ENCODE measurements at regions not wholly inside any gene's neighbourhood (a gene's known extent, or its start where the extent isn't known, plus 50 kb on each side); places are given as distances from the start of the nearest gene placed in this dataset.

- H3K27me3 Mint-ChIP-seq (ENCODE audit: low read depth) = no peaks in the 10 kb centered on the region
- H3K4me1 Mint-ChIP-seq (ENCODE audit: low read depth) = peaks cover 2% of the 10 kb centered on the region
- no peak overlapping the region for H3K27ac Mint-ChIP-seq
- no peak for ATAC-seq
- H3K4me3 Mint-ChIP-seq = no peak overlapping the region
- ChIA-PET CTCF (interaction anchor here (0.8 to 2.7 kb wide), 5 partner anchors 11 to 130 kb away, joined by 3 to 12 read pairs (median 4); no protein-coding TSS in a partner anchor), POLR2A (no interaction called here)
- DNase-seq = no peak
- no peaks in the 10 kb centered on the region for H3K9me3 Mint-ChIP-seq (ENCODE audit: insufficient read depth)
- H3K36me3 Mint-ChIP-seq (ENCODE audit: low read depth) = no peaks in the 10 kb centered on the region
Measured at GRCh38 chr1:39128959-39129358, 75.5 kb upstream of the MACF1 start.

- ATAC-seq = no peak
- POLR2A ChIA-PET = no interaction called here
Measured at GRCh38 chr1:39129514-39129913, 75.0 kb upstream of the MACF1 start.

GRCh38 chr1:39130325-39130724 lies 74.2 kb upstream of the MACF1 start:
- H3K9me3 Mint-ChIP-seq (ENCODE audit: insufficient read depth) = no peaks in the 10 kb centered on the region
- H3K4me3 Mint-ChIP-seq = no peak overlapping the region
- H3K27ac Mint-ChIP-seq = no peak overlapping the region
- no peaks in the 10 kb centered on the region for H3K36me3 Mint-ChIP-seq (ENCODE audit: low read depth)
- ChIA-PET POLR2A (no interaction called here), CTCF (interaction anchor here (0.9 to 2.7 kb wide), 4 partner anchors 10 to 61 kb away, joined by 3 to 12 read pairs (median 4); no protein-coding TSS in a partner anchor)
- no peaks in the 10 kb centered on the region for H3K27me3 Mint-ChIP-seq (ENCODE audit: low read depth)
- DNase-seq (no peak), ATAC-seq (no peak)
- H3K4me1 Mint-ChIP-seq (ENCODE audit: low read depth) = peaks cover 4% of the 10 kb centered on the region

More at GRCh38 chr1:39129514-39129913, 75.0 kb upstream of the MACF1 start:
- Mint-ChIP-seq H3K27ac (no peak overlapping the region), H3K9me3 (ENCODE audit: insufficient read depth) (no peaks in the 10 kb centered on the region), H3K4me3 (no peak overlapping the region), H3K4me1 (ENCODE audit: low read depth) (peaks cover 2% of the 10 kb centered on the region), H3K36me3 (ENCODE audit: low read depth) (no peaks in the 10 kb centered on the region), H3K27me3 (ENCODE audit: low read depth) (no peaks in the 10 kb centered on the region)
- no peak for DNase-seq
- CTCF ChIA-PET = interaction anchor here (0.8 to 2.7 kb wide), 6 partner anchors 10 to 129 kb away, joined by 3 to 12 read pairs (median 4); no protein-coding TSS in a partner anchor

- Mint-ChIP-seq H3K4me1 (ENCODE audit: low read depth) (peaks cover 4% of the 10 kb centered on the region), H3K4me3 (no peak overlapping the region), H3K9me3 (ENCODE audit: insufficient read depth) (no peaks in the 10 kb centered on the region), H3K27me3 (ENCODE audit: low read depth) (no peaks in the 10 kb centered on the region), H3K27ac (no peak overlapping the region), H3K36me3 (ENCODE audit: low read depth) (no peaks in the 10 kb centered on the region)
- CTCF ChIA-PET = interaction anchor here (0.7 to 3.6 kb wide), 4 partner anchors 27 to 60 kb away, joined by 3 to 21 read pairs (median 10); no protein-coding TSS in a partner anchor
- DNase-seq (no peak), ATAC-seq (no peak)
- POLR2A ChIA-PET = no interaction called here
Measured at GRCh38 chr1:39131940-39132339, 72.6 kb upstream of the MACF1 start.

GRCh38 chr1:39132505-39133339 lies 71.8 kb upstream of the MACF1 start:
- Mint-ChIP-seq H3K4me1 (ENCODE audit: low read depth) (peaks cover 4% of the 10 kb centered on the region), H3K27ac (no peak overlapping the region), H3K9me3 (ENCODE audit: insufficient read depth) (no peaks in the 10 kb centered on the region), H3K4me3 (no peak overlapping the region), H3K27me3 (ENCODE audit: low read depth) (no peaks in the 10 kb centered on the region), H3K36me3 (ENCODE audit: low read depth) (no peaks in the 10 kb centered on the region)
- CTCF ChIA-PET = interaction anchor here (0.7 to 3.6 kb wide), 4 partner anchors 28 to 60 kb away, joined by 3 to 21 read pairs (median 10); no protein-coding TSS in a partner anchor
- ATAC-seq (no peak), DNase-seq (no peak)
- POLR2A ChIA-PET = no interaction called here

- POLR2A ChIA-PET = no interaction called here
- Mint-ChIP-seq H3K27ac (no peak overlapping the region), H3K4me3 (no peak overlapping the region), H3K36me3 (ENCODE audit: low read depth) (no peaks in the 10 kb centered on the region), H3K9me3 (ENCODE audit: insufficient read depth) (no peaks in the 10 kb centered on the region), H3K4me1 (ENCODE audit: low read depth) (peaks cover 4% of the 10 kb centered on the region), H3K27me3 (ENCODE audit: low read depth) (no peaks in the 10 kb centered on the region)
- CTCF ChIA-PET = interaction anchor here (3.1 to 3.6 kb wide), 2 partner anchors 34 to 59 kb away, joined by 15 to 21 read pairs; no protein-coding TSS in a partner anchor
- DNase-seq (no peak), ATAC-seq (no peak)
Measured at GRCh38 chr1:39133340-39133684, 71.2 kb upstream of the MACF1 start.

- Mint-ChIP-seq H3K9me3 (ENCODE audit: insufficient read depth) (no peaks in the 10 kb centered on the region), H3K4me3 (no peak overlapping the region), H3K27ac (no peak overlapping the region), H3K4me1 (ENCODE audit: low read depth) (peaks cover 2% of the 10 kb centered on the region), H3K27me3 (ENCODE audit: low read depth) (no peaks in the 10 kb centered on the region), H3K36me3 (ENCODE audit: low read depth) (no peaks in the 10 kb centered on the region)
- DNase-seq (no peak), ATAC-seq (no peak)
- ChIA-PET CTCF (interaction anchor here (1.2 kb wide), 1 partner anchor 132 kb away, joined by 3 read pairs; no protein-coding TSS in a partner anchor), POLR2A (no interaction called here)
Measured at GRCh38 chr1:39134768-39135333, 69.6 kb upstream of the MACF1 start.

- DNase-seq (no peak), ATAC-seq (no peak)
- Mint-ChIP-seq H3K36me3 (ENCODE audit: low read depth) (no peaks in the 10 kb centered on the region), H3K9me3 (ENCODE audit: insufficient read depth) (no peaks in the 10 kb centered on the region), H3K27me3 (ENCODE audit: low read depth) (peaks cover 3% of the 10 kb centered on the region), H3K4me3 (no peak overlapping the region), H3K27ac (no peak overlapping the region), H3K4me1 (ENCODE audit: low read depth) (peaks cover 2% of the 10 kb centered on the region)
- CTCF ChIA-PET = interaction anchor here (1.1 to 1.3 kb wide), 2 partner anchors 55 to 522 kb away, joined by 3 to 4 read pairs; no protein-coding TSS in a partner anchor
- POLR2A ChIA-PET = no interaction called here
Measured at GRCh38 chr1:39136638-39137037, 67.9 kb upstream of the MACF1 start.

- no peaks in the 10 kb centered on the region for H3K9me3 Mint-ChIP-seq (ENCODE audit: insufficient read depth)
- no peak overlapping the region for H3K27ac Mint-ChIP-seq
- H3K36me3 Mint-ChIP-seq (ENCODE audit: low read depth) = no peaks in the 10 kb centered on the region
- H3K4me3 Mint-ChIP-seq = no peak overlapping the region
- DNase-seq (no peak), ATAC-seq (no peak)
- peaks cover under 1% of the 10 kb centered on the region for H3K4me1 Mint-ChIP-seq (ENCODE audit: low read depth)
- H3K27me3 Mint-ChIP-seq (ENCODE audit: low read depth) = peaks cover 4% of the 10 kb centered on the region
- ChIA-PET CTCF (interaction anchor here (1.1 kb wide), 1 partner anchor 10 kb away, joined by 4 read pairs; no protein-coding TSS in a partner anchor), POLR2A (interaction anchor here (0.6 kb wide), 1 partner anchor 16 kb away, joined by 3 read pairs; no protein-coding TSS in a partner anchor)
Measured at GRCh38 chr1:39139723-39140360, 64.7 kb upstream of the MACF1 start.

GRCh38 chr1:39141925-39142324 lies 62.6 kb upstream of the MACF1 start:
- Mint-ChIP-seq H3K4me1 (ENCODE audit: low read depth) (no peaks in the 10 kb centered on the region), H3K36me3 (ENCODE audit: low read depth) (no peaks in the 10 kb centered on the region), H3K27ac (no peak overlapping the region), H3K4me3 (no peak overlapping the region), H3K9me3 (ENCODE audit: insufficient read depth) (no peaks in the 10 kb centered on the region), H3K27me3 (ENCODE audit: low read depth) (peaks cover 14% of the 10 kb centered on the region)
- CTCF ChIA-PET = interaction anchor here (0.6 to 1.5 kb wide), 4 partner anchors 38 to 465 kb away, joined by 3 to 4 read pairs (median 3); no protein-coding TSS in a partner anchor
- ATAC-seq = no peak
- POLR2A ChIA-PET = no interaction called here
- DNase-seq = no peak

GRCh38 chr1:39142401-39143060 lies 62.0 kb upstream of the MACF1 start:
- no peak overlapping the region for H3K27ac Mint-ChIP-seq
- DNase-seq (no peak), ATAC-seq (no peak)
- no peak overlapping the region for H3K4me3 Mint-ChIP-seq
- H3K9me3 Mint-ChIP-seq (ENCODE audit: insufficient read depth) = no peaks in the 10 kb centered on the region
- ChIA-PET POLR2A (no interaction called here), CTCF (interaction anchor here (0.8 to 1.5 kb wide), 4 partner anchors 39 to 396 kb away, joined by 3 to 4 read pairs (median 3); no protein-coding TSS in a partner anchor)
- H3K27me3 Mint-ChIP-seq (ENCODE audit: low read depth) = peaks cover 18% of the 10 kb centered on the region
- H3K4me1 Mint-ChIP-seq (ENCODE audit: low read depth) = no peaks in the 10 kb centered on the region
- no peaks in the 10 kb centered on the region for H3K36me3 Mint-ChIP-seq (ENCODE audit: low read depth)

Measured in activated CD8-positive, alpha-beta T cell treated with anti-CD3 and anti-CD28 coated beads, Interleukin-2, amount 10 ng/mL, durations not matched to agents 7 days and 5 days (primary cell).